Lower leg skin (tissue), 4 donors: ENCODE measurements at regions not wholly inside any gene's neighbourhood (a gene's known extent, or its start where the extent isn't known, plus 50 kb on each side); places are given as distances from the start of the nearest gene placed in this dataset.
A peak's percentile ranks its signal among the peaks of the same experiment; 100 is the strongest.

Source experiments
- DNase-seq, 2 donors: peaks; one replicate each; pipeline ENCODE4 v3.0.0-alpha.2; 2019; ENCODE audit warnings: low spot score in 2 of 2
- H3K4me3 ChIP-seq: fragments of 200-600 bp; sonication (generic); 2 replicates; pipeline ENCODE4 v1.5.1; 2017; ENCODE audit warnings: mild to moderate bottlenecking, low read depth; ENCODE audit not compliant: poor library complexity, severe bottlenecking
- CTCF ChIP-seq, 3 donors: fragments of 450-650 bp; IDR thresholded peaks; one replicate each; pipeline ENCODE4 v1.5.1; 2016; ENCODE audit warnings: antibody characterized with exemption in 3 of 3, mild to moderate bottlenecking in 3 of 3, moderate library complexity in 2 of 3
- POLR2A ChIP-seq, 2 donors: fragments of 450-650 bp; IDR thresholded peaks; one replicate each; pipeline ENCODE4 v1.6.1; 2016 to 2017; ENCODE audit warnings: antibody characterized with exemption in 2 of 2, mild to moderate bottlenecking in 1 of 2, moderate library complexity in 1 of 2
- WGBS, 2 donors: methylation state at CpG; one replicate each; pipeline ENCODE4 v1.1.5; 2018; 5-methylcytosine and 5-hydroxymethylcytosine counted together
- intact Hi-C: fragments of 100-400 bp; cut with DNase I; formaldehyde crosslinking; loops from one replicate; pipeline ENCODE4 v1.15.0; 2023; ENCODE audit warnings: low total_unique reads

GRCh38 chr13:27006519-27007161 lies 165.0 kb downstream of the USP12 start:
- peak in 1 of 2 donors; percentile 85 for DNase-seq
- intact Hi-C loops, result no loop called here
- TF ChIP-seq CTCF (IDR thresholded peaks at IDR 0.05) (no peak), POLR2A (IDR thresholded peaks at IDR 0.05) (no peak)
- 1% methylated on average over 25 to 27 of the region's 29 CpGs for WGBS, 2 donors
- H3K4me3 ChIP-seq, result no peak overlapping the region

GRCh38 chr13:27005976-27006518 lies 165.6 kb downstream of the USP12 start:
- peak in 1 of 2 donors; percentile 56 for DNase-seq
- H3K4me3 ChIP-seq, result no peak overlapping the region
- 75 to 76% methylated on average over 8 of the region's 8 CpGs for WGBS, 2 donors
- intact Hi-C loops, result no loop called here
- no peak for TF ChIP-seq POLR2A (IDR thresholded peaks at IDR 0.05)
- TF ChIP-seq CTCF (IDR thresholded peaks at IDR 0.05), result no peak

GRCh38 chr13:27005556-27005955 lies 166.1 kb downstream of the USP12 start:
- peak in 1 of 2 donors; percentile 78 for DNase-seq
- WGBS, 2 donors, result 37 to 40% methylated on average over 9 of the region's 9 CpGs
- intact Hi-C loops, result no loop called here
- H3K4me3 ChIP-seq, result no peak overlapping the region
- TF ChIP-seq POLR2A (IDR thresholded peaks at IDR 0.05), result no peak
- no peak for TF ChIP-seq CTCF (IDR thresholded peaks at IDR 0.05)

- TF ChIP-seq CTCF (IDR thresholded peaks at IDR 0.05), result no peak
- no peak for TF ChIP-seq POLR2A (IDR thresholded peaks at IDR 0.05)
Measured at GRCh38 chr13:27004866-27005265, 166.7 kb downstream of the USP12 start.

GRCh38 chr13:27004326-27004725 lies 167.3 kb downstream of the USP12 start:
- TF ChIP-seq POLR2A (IDR thresholded peaks at IDR 0.05) (no peak), CTCF (IDR thresholded peaks at IDR 0.05) (no peak)
- WGBS, 2 donors, result 75 to 79% methylated on average over 4 of the region's 4 CpGs
- DNase-seq, result peak in 1 of 2 donors; percentile 60
- H3K4me3 ChIP-seq, result no peak overlapping the region
- intact Hi-C loops, result loop anchor here (5.0 kb wide), 1 partner anchor 847 kb away; no protein-coding TSS in a partner anchor

More at GRCh38 chr13:27004866-27005265, 166.7 kb downstream of the USP12 start:
- intact Hi-C loops, result loop anchor here (5.0 kb wide), 1 partner anchor 848 kb away; no protein-coding TSS in a partner anchor
- no peak overlapping the region for H3K4me3 ChIP-seq
- 82 to 87% methylated on average over 5 of the region's 5 CpGs for WGBS, 2 donors
- DNase-seq, result peak in 1 of 2 donors; percentile 53
